Posterior vena cava (tissue), 2 donors: ENCODE measurements at regions not wholly inside any gene's neighbourhood (a gene's known extent, or its start where the extent isn't known, plus 50 kb on each side); places are given as distances from the start of the nearest gene placed in this dataset.

Source experiments
- DNase-seq: peaks from one replicate; pipeline ENCODE4 v3.0.0-alpha.2; 2020; ENCODE audit warnings: low spot score
- intact Hi-C, 2 donors: fragments of 100-400 bp; cut with DNase I; formaldehyde crosslinking; loops; one replicate each; pipeline versions ENCODE4 v1.14.1 to v1.14.2; 2022 to 2023
- donor health status: DM: yes; HTN: yes; CAD: no.
- donor health status: DM: yes; HTN: yes; CAD: no.

GRCh38 chr17:79541056-79541850 is 69.6 kb downstream of the RBFOX3 start:
- DNase-seq, result peak; percentile 35
- intact Hi-C loops, result no loop called here

- intact Hi-C loops, result no loop called here
- DNase-seq, result peak; percentile 66
These were observed 70.7 kb downstream of the RBFOX3 start for GRCh38 chr17:79539944-79540705.

DNA sequence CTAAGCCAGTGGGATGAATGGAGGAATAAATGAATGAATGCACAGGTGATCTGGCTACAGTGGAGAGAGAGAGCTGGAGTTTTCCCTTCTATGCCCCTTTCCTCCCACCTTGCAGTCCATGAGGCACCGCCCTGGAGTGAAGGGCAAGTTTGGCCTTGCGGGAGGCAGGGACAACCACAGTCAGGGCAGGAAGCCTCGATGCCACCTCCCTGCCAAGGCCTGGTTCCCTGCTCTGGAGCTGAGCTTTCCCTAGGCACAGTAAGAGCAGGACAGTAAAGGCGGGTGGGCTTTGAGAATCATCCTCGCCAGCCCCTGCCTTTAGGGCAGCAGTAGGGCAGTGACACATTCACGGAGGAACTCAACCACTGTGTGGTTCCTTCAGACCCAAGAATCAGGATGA is 72.6 kb downstream of the RBFOX3 start:
- intact Hi-C loops, result no loop called here
- peak; percentile 43 for DNase-seq

DNA sequence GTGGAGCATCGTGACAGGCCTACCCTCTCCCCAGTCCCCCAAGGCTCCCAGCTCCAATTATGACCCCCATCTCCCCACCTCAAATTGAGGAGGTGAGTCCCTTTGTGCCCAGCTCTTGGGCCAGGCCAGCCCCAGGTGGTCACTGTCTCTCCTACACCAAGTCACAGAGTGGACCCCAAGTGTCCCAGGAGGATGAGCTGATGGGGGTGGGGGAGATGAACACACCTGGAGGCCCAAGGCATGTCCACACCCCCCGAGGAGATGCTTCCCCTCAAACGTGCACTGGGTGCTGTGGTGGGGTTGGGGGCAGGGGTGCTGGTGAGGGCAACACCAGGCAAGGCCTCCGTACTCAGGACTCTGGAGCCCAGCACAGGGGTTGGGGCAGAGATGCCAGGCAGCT is 73.2 kb downstream of the RBFOX3 start:
- peak; percentile 60 for DNase-seq
- intact Hi-C loops, result no loop called here

GRCh38 chr17:79537061-79537460 is 73.8 kb downstream of the RBFOX3 start:
- DNase-seq, result peak; percentile 37
- intact Hi-C loops, result no loop called here

DNA sequence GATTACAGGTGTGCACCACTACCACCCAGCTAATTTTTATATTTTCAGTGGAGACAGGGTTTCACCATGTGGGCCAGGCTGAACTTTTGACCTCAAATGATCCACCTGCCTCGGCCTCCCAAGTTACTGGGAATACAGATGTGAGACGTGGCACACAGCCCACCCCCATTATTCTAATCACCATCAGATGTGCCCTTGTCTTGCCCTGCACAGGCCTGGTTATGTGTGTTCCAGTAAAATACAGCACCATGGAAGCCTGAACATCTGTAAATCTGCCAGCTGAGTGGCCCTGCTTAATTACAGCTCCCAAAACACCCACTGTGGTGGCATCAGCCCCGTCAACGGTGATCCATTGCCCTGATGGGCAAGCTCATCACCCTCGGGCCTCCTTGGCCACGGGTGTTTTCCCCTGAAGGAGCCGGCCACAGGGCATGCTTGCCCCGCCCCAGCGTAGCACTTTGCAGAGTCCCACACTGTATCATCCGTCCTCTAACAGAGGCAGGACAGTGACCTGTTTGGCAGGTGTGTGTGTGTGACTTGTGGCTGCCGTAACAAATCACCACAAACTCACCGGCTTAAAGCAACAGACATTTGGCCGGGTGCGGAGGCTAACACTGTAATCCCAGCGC is 74.5 kb downstream of the RBFOX3 start:
- intact Hi-C loops, result no loop called here
- peak; percentile 58 for DNase-seq

- intact Hi-C loops, result no loop called here
- peak; percentile 59 for DNase-seq
These were observed 75.2 kb downstream of the RBFOX3 start for GRCh38 chr17:79535728-79536025.

GRCh38 chr17:79534851-79535727 is 75.8 kb downstream of the RBFOX3 start:
- intact Hi-C loops, result no loop called here
- peak; percentile 68 for DNase-seq

GRCh38 chr17:79534111-79534510 is 76.7 kb downstream of the RBFOX3 start:
- intact Hi-C loops, result no loop called here
- peak; percentile 5 for DNase-seq

DNA sequence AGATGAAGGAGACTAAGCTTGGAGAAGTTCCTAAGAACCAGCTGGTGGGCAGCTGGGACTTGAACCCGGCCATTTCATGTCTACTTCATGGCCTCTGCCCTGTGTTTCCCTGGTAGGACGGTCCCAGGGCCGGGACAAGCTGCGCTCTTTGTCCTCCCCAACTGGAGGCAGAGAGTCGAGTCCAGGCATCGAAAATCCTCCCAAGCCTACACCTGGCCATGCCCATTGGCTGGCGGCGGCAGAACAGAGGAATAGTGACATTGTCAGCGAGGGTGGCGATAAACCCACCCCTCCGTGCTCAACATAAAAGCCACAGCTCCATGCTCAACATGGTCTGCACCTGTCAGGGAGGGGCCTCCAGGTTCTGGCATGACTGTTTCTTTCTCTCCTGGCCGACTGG is 77.7 kb downstream of the RBFOX3 start:
- intact Hi-C loops, result no loop called here
- DNase-seq, result peak; percentile 45

DNA sequence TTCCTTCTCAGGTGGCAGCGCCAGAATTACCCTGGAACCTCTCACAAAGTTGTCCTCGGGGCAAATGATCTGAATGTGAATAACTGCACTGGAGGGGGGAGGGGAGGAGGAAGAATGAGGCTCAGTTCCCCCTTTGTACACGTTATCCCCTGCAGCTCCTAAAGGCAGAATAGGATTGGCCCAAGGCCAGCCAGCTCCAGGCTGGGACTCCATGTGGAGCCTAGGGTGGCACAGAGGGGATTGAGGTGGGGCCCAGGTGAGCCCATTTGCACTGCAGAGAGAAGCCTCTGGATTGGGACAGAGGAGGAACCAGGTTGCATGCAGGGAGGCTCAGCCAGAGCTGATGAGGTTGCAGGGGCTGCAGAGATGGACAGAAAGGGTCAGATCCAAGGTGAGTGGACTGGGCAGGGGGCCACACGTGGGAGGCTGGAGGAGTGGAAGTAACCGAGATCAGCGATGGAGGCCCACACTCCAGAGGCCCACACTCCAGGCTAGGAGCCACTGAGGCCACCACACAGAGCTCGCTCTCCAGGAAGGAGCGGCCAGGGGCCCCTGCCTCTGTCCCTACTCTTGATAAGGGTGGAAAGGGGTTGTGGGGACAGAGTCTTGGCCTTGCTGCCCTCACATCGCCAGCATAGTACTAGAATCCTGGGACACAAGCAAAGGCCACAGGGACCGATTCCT is 78.6 kb downstream of the RBFOX3 start:
- intact Hi-C loops, result no loop called here
- DNase-seq, result peak; percentile 23

- DNase-seq, result peak; percentile 68
- intact Hi-C loops, result no loop called here
These were observed 79.4 kb downstream of the RBFOX3 start for GRCh38 chr17:79531191-79532095.

GRCh38 chr17:79530361-79531105 is 80.3 kb downstream of the RBFOX3 start:
- DNase-seq, result peak; percentile 67
- intact Hi-C loops, result no loop called here

GRCh38 chr17:79529661-79530081 is 81.2 kb downstream of the RBFOX3 start:
- peak; percentile 55 for DNase-seq
- intact Hi-C loops, result no loop called here

DNA sequence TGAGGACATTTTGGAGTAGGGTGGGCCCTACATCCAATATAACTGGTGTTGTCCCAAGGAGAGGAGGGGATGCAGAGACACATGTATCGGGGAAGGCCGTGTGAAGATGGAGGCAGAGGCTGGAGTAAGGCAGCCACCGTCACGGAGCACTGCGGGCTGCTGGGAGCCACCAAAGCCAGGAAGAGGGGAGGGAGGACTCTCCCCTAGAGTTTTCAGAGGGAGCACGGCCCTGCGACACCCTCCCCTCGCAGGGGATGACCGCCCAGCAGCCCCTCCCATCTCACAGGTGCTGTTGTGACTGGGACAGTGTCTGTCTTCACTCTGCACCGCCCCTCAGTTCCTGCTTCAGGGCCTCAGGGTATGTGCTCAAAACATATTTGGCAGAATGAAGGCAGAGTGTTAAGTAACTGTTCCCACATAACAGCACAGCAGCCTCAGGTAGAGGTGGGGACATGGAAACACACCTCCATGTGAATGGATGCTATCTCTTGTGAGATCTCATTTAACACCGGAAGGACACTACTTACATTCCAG is 82.2 kb downstream of the RBFOX3 start:
- peak; percentile 12 for DNase-seq
- intact Hi-C loops, result no loop called here

- DNase-seq, result no peak
- intact Hi-C loops, result no loop called here
These were observed 83.5 kb downstream of the RBFOX3 start for GRCh38 chr17:79527306-79527705.
